Right lobe of liver (tissue), 6 donors: ENCODE measurements at regions not wholly inside any gene's neighbourhood (a gene's known extent, or its start where the extent isn't known, plus 50 kb on each side); places are given as distances from the start of the nearest gene placed in this dataset.
A peak's percentile ranks its signal among the peaks of the same experiment; 100 is the strongest.

ENCODE experiments used
- ATAC-seq, 4 donors: fragments of 200-7000 bp; cut with Tn5 transposase; one replicate each; pipeline ENCODE4 v1.9.1; 2020; ENCODE audit warnings: mild to moderate bottlenecking in 4 of 4, moderate library complexity in 4 of 4
- DNase-seq, 3 donors: peaks; one replicate each; pipeline ENCODE4 v3.0.0-alpha.2; 2020
- H3K27ac ChIP-seq, 3 donors: fragments of 200-600 bp; one replicate each; pipeline ENCODE4 v1.8.0; 2022
- H3K27me3 ChIP-seq, 2 donors: fragments of 200-600 bp; one replicate each; pipeline ENCODE4 v1.8.0; 2022
- H3K36me3 ChIP-seq, 4 donors: fragments of 200-600 bp; sonication (generic) in 1 of 4; one replicate each; pipeline versions ENCODE4 v1.5.1 to v1.8.0; 2017 to 2022; ENCODE audit warnings: control low read depth in 1 of 4
- H3K4me1 ChIP-seq, 4 donors: fragments of 200-600 bp; sonication (generic) in 1 of 4; one replicate each; pipeline versions ENCODE4 v1.5.1 to v1.8.0; 2017 to 2022; ENCODE audit warnings: control low read depth in 1 of 4
- H3K4me3 ChIP-seq, 3 donors: fragments of 200-600 bp; one replicate each; pipeline ENCODE4 v1.8.0; 2022
- H3K9me3 ChIP-seq, 4 donors: fragments of 200-600 bp; sonication (generic) in 1 of 4; one replicate each; pipeline versions ENCODE4 v1.5.1 to v1.8.0; 2017 to 2022; ENCODE audit warnings: control low read depth in 1 of 4
- CTCF ChIP-seq, 4 donors: fragments of 200-600 bp in 3 of 4; fragments of 450-650 bp in 1 of 4; IDR thresholded peaks; one replicate each; pipeline versions ENCODE4 v1.5.1 to v1.8.0; 2016 to 2022; ENCODE audit warnings: antibody characterized with exemption in 4 of 4, mild to moderate bottlenecking in 2 of 4
- POLR2A ChIP-seq: fragments of 450-650 bp; IDR thresholded peaks from one replicate; pipeline ENCODE4 v1.6.1; 2017; ENCODE audit warnings: antibody characterized with exemption, mild to moderate bottlenecking
- WGBS: methylation state at CpG from one replicate; pipeline ENCODE4 v1.1.6; 2018; ENCODE audit warnings: low coverage, low lambda C conversion rate; ENCODE audit not compliant: insufficient coverage; ENCODE audit errors: missing lambda C conversion rate; 5-methylcytosine and 5-hydroxymethylcytosine counted together
- intact Hi-C, 2 donors: fragments of 100-400 bp; cut with DNase I; formaldehyde crosslinking; loops; one replicate each; pipeline versions ENCODE4 v1.11.2 to v1.14.1; 2022
- donor health status: DM: no; HTN: yes; CAD: no.
- donor health status: DM: no; HTN: no; CAD: no.
- donor health status: DM: no; HTN: no; CAD: no.
- donor health status: DM: no; HTN: yes; CAD: no.
- donor health status: DM: no; HTN: yes; CAD: no.

- no peak for TF ChIP-seq POLR2A
- TF ChIP-seq CTCF (IDR thresholded peaks at IDR 0.05): no peak
- peaks cover 0 to 8% (median 2%) of the 10 kb centered on the region in 4 donors for H3K36me3 ChIP-seq
- intact Hi-C loops: no loop called here
- H3K27ac ChIP-seq: no peak overlapping the region
- no peaks in the 10 kb centered on the region for H3K9me3 ChIP-seq
- no peak for DNase-seq
- no peak for ATAC-seq
- no peaks in the 10 kb centered on the region for H3K27me3 ChIP-seq
- no peak overlapping the region for H3K4me3 ChIP-seq
- WGBS: 77% methylated on average over 7 of the region's 7 CpGs
- H3K4me1 ChIP-seq: peaks cover 0 to 46% (median 14%) of the 10 kb centered on the region in 4 donors
Observed at GRCh38 chr1:178028841-178029481, 59.1 kb upstream of the SEC16B start.

DNA sequence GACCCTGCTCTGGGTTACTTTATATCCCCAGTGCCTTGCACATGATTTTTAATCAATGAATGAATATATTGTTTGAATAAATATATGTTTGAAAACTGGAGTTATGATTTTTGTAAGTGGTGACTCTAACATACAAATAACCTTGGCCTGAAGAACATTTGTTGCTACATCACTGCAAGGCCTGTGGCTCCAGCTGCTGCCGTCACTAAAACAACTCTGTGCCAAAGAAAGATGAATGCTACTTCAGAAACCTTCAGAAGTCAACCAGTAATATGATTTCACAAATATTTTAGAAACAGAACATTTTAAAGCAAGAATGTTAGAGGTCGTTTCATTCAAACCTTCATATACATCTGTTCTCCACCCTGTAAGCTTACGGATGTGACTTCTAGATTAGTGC lies 60.6 kb upstream of the SEC16B start:
- ATAC-seq: peak in 1 of 4 donors; percentile 40
- Histone ChIP-seq H3K27me3 (no peaks in the 10 kb centered on the region), H3K27ac (no peak overlapping the region), H3K4me1 (peaks cover 0 to 59% (median 17%) of the 10 kb centered on the region in 4 donors), H3K4me3 (no peak overlapping the region), H3K9me3 (no peaks in the 10 kb centered on the region), H3K36me3 (no peaks in the 10 kb centered on the region)
- WGBS: 57% methylated on average over 3 of the region's 3 CpGs
- TF ChIP-seq CTCF (IDR thresholded peaks at IDR 0.05) (no peak), POLR2A (no peak)
- no peak for DNase-seq
- intact Hi-C loops: loop anchor here in 1 of 2 donors (10.0 kb wide), 1 partner anchor 86 kb away; no protein-coding TSS in a partner anchor

GRCh38 chr1:178031856-178032320 lies 62.0 kb upstream of the RASAL2 start:
- Histone ChIP-seq H3K4me1 (peaks cover 0 to 66% (median 17%) of the 10 kb centered on the region in 4 donors), H3K4me3 (no peak overlapping the region), H3K36me3 (no peaks in the 10 kb centered on the region), H3K9me3 (no peaks in the 10 kb centered on the region), H3K27ac (peak overlapping the region in 2 of 3 donors; percentile 4 to 19), H3K27me3 (no peaks in the 10 kb centered on the region)
- ATAC-seq (peak; percentile 89 to 97 (median 89)), DNase-seq (peak; percentile 86 to 97 (median 88))
- intact Hi-C loops: loop anchor here in 1 of 2 donors (10.0 kb wide), 1 partner anchor 87 kb away; no protein-coding TSS in a partner anchor
- peak; percentile 87 to 96 (median 94) for TF ChIP-seq CTCF (IDR thresholded peaks at IDR 0.05)
- no peak for TF ChIP-seq POLR2A

DNA sequence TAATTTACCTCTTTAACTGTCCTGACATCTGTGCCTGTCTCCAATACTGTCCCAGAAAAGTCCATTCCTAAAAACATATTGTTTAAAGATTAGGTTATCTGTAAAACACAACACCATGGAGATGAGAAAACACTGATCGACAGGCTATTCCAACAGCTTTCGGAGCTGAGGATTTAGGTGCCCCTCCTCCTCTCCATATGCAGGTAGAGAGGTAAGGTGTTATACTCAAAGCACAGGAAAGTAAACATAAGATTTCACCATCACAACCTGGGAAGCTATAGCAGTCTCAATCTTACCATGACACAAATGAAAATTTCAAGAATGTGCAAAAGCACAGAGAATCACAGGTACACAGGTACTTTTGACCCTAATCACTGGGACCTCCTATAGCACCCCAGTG lies 60.9 kb upstream of the RASAL2 start:
- Histone ChIP-seq H3K4me1 (peaks cover 0 to 66% (median 17%) of the 10 kb centered on the region in 4 donors), H3K9me3 (no peaks in the 10 kb centered on the region), H3K4me3 (no peak overlapping the region), H3K27ac (peak overlapping the region in 2 of 3 donors; percentile 9 to 77), H3K27me3 (no peaks in the 10 kb centered on the region), H3K36me3 (no peaks in the 10 kb centered on the region)
- ATAC-seq (no peak), DNase-seq (no peak)
- intact Hi-C loops: loop anchor here in 1 of 2 donors (10.0 kb wide), 1 partner anchor 88 kb away; no protein-coding TSS in a partner anchor
- TF ChIP-seq POLR2A (no peak), CTCF (IDR thresholded peaks at IDR 0.05) (no peak)
- 72% methylated on average over 2 of the region's 2 CpGs for WGBS
